Stimulated activated CD8-positive, alpha-beta memory T cell treated with anti-CD3 and anti-CD28 coated beads, Interleukin-15, amount 100 ng/mL, for 4 hours (primary cell): ENCODE measurements at regions not wholly inside any gene's neighbourhood (a gene's known extent, or its start where the extent isn't known, plus 50 kb on each side); places are given as distances from the start of the nearest gene placed in this dataset.

Source experiments
- DNase-seq, 2 donors: peaks; one replicate each; pipeline ENCODE4 v3.0.0-alpha.2; 2020; ENCODE audit warnings: low read depth in 2 of 2

- DNase-seq: no peak
Measured at GRCh38 chr20:19950042-19950441, 67.1 kb upstream of the NAA20 start.

- no peak for DNase-seq
Measured at GRCh38 chr20:19952392-19952791, 64.8 kb upstream of the NAA20 start.

GRCh38 chr20:19953606-19954005 lies 63.6 kb upstream of the NAA20 start:
- DNase-seq: no peak

- DNase-seq: no peak
Measured at GRCh38 chr20:19956976-19957375, 60.2 kb upstream of the NAA20 start.

GRCh38 chr20:19958219-19958618 lies 58.9 kb upstream of the NAA20 start:
- DNase-seq: no peak

- DNase-seq: no peak
Measured at GRCh38 chr20:19958928-19959327, 58.2 kb upstream of the NAA20 start.

- no peak for DNase-seq
Measured at GRCh38 chr20:19960745-19961144, 56.4 kb upstream of the NAA20 start.

- no peak for DNase-seq
Measured at GRCh38 chr20:19961293-19961692, 55.9 kb upstream of the NAA20 start.

GRCh38 chr20:19962958-19963357 lies 54.2 kb upstream of the NAA20 start:
- DNase-seq: no peak

GRCh38 chr20:19964289-19965265 lies 52.6 kb upstream of the NAA20 start:
- DNase-seq: no peak

GRCh38 chr20:19966840-19967239 lies 50.3 kb upstream of the NAA20 start:
- DNase-seq: no peak
